T-helper 2 cell treated with Interferon-gamma antibody and Interleukin-4, amounts not matched to agents 5 μg/mL and 100 μg/mL, for 36 hours (primary cell): ENCODE measurements at regions not wholly inside any gene's neighbourhood (a gene's known extent, or its start where the extent isn't known, plus 50 kb on each side); places are given as distances from the start of the nearest gene placed in this dataset.

ENCODE experiments used
- DNase-seq: peaks from one replicate; pipeline ENCODE4 v3.0.0; 2021; ENCODE audit warnings: low spot score
- H3K27ac Mint-ChIP-seq: one replicate; pipeline ENCODE4 v1.8.0; 2021; ENCODE audit warnings: mild to moderate bottlenecking, mixed read lengths
- H3K27me3 Mint-ChIP-seq: one replicate; pipeline ENCODE4 v1.8.0; 2021; ENCODE audit warnings: low read depth, mixed read lengths
- H3K36me3 Mint-ChIP-seq: one replicate; pipeline ENCODE4 v1.8.0; 2021; ENCODE audit warnings: low read depth, mixed read lengths
- H3K4me1 Mint-ChIP-seq: one replicate; pipeline ENCODE4 v1.8.0; 2021; ENCODE audit warnings: low read depth, mixed read lengths
- H3K4me3 Mint-ChIP-seq: one replicate; pipeline ENCODE4 v1.8.0; 2022; ENCODE audit warnings: mild to moderate bottlenecking, moderate library complexity, mixed read lengths
- H3K9me3 Mint-ChIP-seq: one replicate; pipeline ENCODE4 v1.8.0; 2021; ENCODE audit warnings: mixed read lengths

DNA sequence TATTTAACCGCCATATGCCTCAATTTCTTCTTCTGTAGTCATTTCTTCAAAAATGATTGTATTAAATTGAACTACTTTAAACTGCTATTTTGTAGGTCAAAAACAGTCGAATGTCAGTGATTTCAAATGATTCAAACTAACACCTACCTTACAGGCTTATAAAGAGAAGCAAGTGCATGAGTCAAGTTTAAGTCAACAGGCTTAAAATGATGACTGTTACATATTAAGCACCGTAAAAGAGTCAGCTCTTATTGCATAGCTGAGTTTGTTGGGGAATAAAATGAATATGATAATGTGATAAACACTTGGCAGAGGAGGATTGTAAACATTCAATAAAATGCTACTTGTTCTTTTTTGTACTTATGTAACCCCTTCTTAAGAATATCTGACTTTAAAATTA, 90.1 kb upstream of the ANKRD1 start:
- H3K27me3 Mint-ChIP-seq: peaks cover 21% of the 10 kb centered on the region
- no peak overlapping the region for H3K27ac Mint-ChIP-seq
- H3K36me3 Mint-ChIP-seq: no peaks in the 10 kb centered on the region
- H3K9me3 Mint-ChIP-seq: no peaks in the 10 kb centered on the region
- H3K4me3 Mint-ChIP-seq: no peak overlapping the region
- peaks cover 24% of the 10 kb centered on the region for H3K4me1 Mint-ChIP-seq
- no peak for DNase-seq

DNA sequence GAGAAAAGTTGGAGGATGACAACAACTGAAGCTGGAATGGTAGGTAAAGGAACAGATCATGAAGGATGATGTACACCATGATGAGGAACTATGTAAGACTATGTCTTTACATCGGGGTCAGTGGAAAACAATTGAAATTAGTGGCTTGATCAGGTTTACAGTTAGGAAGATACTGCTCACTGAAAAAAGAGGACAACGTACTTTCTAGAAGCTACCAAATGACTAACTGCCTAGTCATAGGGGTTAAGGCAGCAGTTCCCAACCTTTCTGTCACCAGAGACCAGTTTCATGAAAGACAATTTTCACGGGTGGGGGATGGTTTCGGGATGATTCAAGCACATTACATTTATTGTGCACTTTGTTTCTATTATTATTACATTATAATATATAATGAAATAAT, 91.6 kb upstream of the ANKRD1 start:
- Mint-ChIP-seq H3K9me3 (no peaks in the 10 kb centered on the region), H3K27me3 (peaks cover 21% of the 10 kb centered on the region), H3K4me3 (no peak overlapping the region), H3K27ac (no peak overlapping the region), H3K36me3 (no peaks in the 10 kb centered on the region), H3K4me1 (peaks cover 9% of the 10 kb centered on the region)
- DNase-seq: no peak

DNA sequence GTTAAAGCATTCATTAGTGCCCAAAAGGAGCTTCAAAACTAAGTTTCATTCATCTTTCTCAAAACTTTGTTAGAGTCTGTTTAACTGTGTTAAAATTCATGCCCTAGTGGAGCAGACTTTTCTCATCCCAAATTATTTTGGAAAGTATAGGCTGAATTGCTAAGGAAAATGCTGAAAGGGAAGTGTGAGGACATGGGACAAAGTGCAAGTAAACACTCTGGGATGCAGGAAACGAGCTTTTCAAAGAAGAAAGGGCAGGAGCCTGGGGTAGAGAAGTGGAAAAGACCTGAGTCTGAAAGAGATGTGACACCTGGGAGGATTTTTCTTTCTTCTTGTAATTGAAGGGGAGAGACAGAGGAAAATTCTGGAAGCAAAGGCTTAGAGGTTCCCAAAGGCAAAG, 93.1 kb upstream of the ANKRD1 start:
- H3K27me3 Mint-ChIP-seq: peaks cover 24% of the 10 kb centered on the region
- no peaks in the 10 kb centered on the region for H3K36me3 Mint-ChIP-seq
- no peaks in the 10 kb centered on the region for H3K9me3 Mint-ChIP-seq
- no peak overlapping the region for H3K4me3 Mint-ChIP-seq
- H3K27ac Mint-ChIP-seq: no peak overlapping the region
- no peak for DNase-seq
- no peaks in the 10 kb centered on the region for H3K4me1 Mint-ChIP-seq

DNA sequence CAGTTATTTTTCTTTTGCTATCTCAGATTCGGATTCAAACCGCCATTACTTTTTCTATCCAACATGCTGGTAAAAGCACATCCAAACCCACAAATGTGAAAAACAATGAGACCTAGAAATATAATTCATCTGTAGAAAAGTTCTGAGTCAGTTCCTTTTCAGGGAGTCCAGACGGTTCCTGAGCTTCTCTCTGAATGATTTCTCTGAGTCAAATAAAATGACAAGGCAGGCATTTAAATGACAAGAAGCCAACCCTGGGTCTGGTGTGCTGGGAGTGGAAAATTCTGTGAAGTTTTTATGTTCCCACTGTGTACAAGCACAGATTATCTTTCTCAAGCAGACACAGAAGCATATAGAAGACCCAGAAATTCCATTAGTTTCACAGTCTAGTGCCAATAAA, 96.3 kb upstream of the ANKRD1 start:
- Mint-ChIP-seq H3K4me3 (no peak overlapping the region), H3K9me3 (no peaks in the 10 kb centered on the region), H3K27me3 (peaks cover 38% of the 10 kb centered on the region), H3K4me1 (no peaks in the 10 kb centered on the region), H3K36me3 (no peaks in the 10 kb centered on the region), H3K27ac (no peak overlapping the region)
- no peak for DNase-seq

DNA sequence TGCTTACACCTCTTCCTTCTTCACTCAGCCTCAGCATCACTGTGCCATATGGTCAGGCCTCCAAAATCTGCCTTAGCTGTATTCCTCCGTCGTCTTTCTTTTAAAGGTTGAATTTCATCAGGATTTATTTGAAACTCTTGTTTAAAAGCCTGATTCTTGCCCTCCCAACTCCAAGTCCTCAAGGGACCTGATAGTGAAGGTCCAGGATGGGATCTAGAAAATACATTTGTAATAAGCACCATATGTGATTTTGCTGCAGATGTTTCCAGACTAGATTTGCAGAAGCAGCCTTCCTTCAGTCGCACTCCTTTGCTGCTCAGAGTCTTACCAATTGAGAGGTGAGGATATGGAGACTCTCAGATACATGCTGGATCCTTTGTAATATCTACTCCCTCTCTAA, 101.0 kb upstream of the ANKRD1 start:
- H3K36me3 Mint-ChIP-seq: no peaks in the 10 kb centered on the region
- no peak for DNase-seq
- H3K4me3 Mint-ChIP-seq: no peak overlapping the region

DNA sequence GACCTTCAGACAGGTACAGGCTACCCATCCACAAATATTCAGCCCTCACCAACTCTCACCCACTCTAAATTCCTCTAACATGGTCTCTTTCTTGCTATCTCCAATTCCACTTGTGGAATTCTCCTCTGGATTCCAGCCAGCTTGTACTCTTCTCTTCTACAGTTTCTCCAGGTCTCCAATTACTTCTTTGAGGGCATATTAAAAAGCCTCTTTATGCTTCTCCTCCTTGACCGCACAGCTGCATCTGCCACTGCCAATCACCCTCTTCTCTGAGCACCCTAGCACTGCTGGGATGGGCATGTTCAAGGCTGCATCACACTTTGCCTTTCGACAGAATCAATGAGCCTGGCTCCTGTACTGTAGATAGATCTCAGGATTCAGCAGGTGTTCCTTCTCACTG, 101.5 kb upstream of the ANKRD1 start:
- H3K9me3 Mint-ChIP-seq: no peaks in the 10 kb centered on the region
- H3K36me3 Mint-ChIP-seq: no peaks in the 10 kb centered on the region
- H3K27ac Mint-ChIP-seq: no peak overlapping the region
- no peak overlapping the region for H3K4me3 Mint-ChIP-seq
- H3K4me1 Mint-ChIP-seq: peaks cover 2% of the 10 kb centered on the region
- peaks cover 56% of the 10 kb centered on the region for H3K27me3 Mint-ChIP-seq
- no peak for DNase-seq

More for the DNA sequence above, 101.0 kb upstream of the ANKRD1 start:
- Mint-ChIP-seq H3K4me1 (peaks cover 2% of the 10 kb centered on the region), H3K27me3 (peaks cover 54% of the 10 kb centered on the region), H3K9me3 (no peaks in the 10 kb centered on the region), H3K27ac (no peak overlapping the region)

DNA sequence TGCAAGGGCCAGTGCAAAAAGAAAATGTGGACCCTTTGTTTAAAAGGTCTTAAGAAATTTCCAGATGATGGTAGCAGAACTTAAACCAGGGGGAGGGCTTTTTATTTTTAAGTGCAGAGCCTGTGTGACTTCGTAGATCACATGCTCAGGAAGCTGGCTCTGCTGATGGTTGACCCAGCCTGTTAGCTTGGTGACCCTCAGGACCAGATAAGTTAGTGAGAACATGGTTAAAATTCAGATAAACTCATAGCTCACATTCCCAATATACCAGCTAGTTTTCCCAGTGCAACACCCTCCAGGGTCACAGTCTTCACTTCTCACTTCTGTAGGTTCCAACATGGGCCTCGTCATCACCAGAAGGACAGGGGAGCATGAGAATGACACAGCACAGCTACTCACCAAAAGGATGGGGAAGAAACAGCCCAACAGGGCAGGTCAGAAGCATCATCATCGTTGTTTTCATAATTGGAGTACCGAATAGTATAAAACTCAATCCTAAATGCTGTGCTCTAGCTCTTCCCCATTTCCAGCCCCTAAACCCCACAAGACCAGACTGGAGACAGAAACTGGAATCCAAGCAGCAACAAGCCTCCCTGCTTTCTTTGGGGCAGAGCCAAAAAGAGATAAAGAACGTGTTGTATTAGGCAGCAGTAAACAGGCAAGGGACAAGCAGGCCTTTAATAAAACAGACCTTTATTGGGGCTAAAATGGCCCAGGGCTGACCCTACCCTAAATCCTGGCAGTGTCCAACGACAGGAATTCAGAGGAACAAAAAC, 102.2 kb upstream of the ANKRD1 start:
- peaks cover 62% of the 10 kb centered on the region for H3K27me3 Mint-ChIP-seq
- no peaks in the 10 kb centered on the region for H3K9me3 Mint-ChIP-seq
- DNase-seq: no peak
- H3K27ac Mint-ChIP-seq: no peak overlapping the region
- H3K4me3 Mint-ChIP-seq: no peak overlapping the region
- no peaks in the 10 kb centered on the region for H3K36me3 Mint-ChIP-seq
- peaks cover 2% of the 10 kb centered on the region for H3K4me1 Mint-ChIP-seq

DNA sequence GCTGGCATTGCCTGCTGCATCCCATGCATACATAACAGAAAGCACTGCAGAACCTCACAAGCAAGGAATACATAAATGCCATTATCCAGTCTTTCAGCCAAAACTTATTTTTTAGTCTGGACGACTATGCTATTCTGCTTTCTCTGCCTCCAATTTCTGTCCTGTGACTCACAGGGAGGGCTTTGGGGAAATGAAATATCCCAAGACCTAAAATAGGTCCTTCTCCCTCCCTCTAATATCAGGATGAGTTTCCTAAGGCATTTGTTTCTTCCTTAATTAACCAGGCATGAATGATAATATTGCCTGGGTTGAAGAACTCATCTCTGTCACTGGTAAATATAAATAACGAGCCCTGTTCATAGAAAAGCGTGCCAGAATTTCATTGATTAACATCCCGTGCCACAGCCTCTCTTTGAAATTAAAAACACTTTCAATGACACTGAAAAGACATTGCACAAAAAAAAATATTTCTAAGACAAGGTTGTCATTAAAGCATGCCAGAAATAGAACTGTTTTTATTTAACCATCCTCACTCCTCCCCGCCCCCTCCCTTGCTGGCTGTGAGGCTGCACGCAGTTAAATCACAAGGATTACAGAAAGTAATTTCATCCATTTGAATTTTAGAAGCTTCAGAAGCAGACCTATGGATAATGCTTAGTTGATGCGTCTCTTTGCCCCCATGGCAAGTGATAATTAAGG, 103.0 kb upstream of the ANKRD1 start:
- no peaks in the 10 kb centered on the region for H3K36me3 Mint-ChIP-seq
- no peak for DNase-seq
- no peak overlapping the region for H3K27ac Mint-ChIP-seq
- no peak overlapping the region for H3K4me3 Mint-ChIP-seq
- peaks cover 2% of the 10 kb centered on the region for H3K4me1 Mint-ChIP-seq
- H3K9me3 Mint-ChIP-seq: no peaks in the 10 kb centered on the region
- H3K27me3 Mint-ChIP-seq: peaks cover 59% of the 10 kb centered on the region

DNA sequence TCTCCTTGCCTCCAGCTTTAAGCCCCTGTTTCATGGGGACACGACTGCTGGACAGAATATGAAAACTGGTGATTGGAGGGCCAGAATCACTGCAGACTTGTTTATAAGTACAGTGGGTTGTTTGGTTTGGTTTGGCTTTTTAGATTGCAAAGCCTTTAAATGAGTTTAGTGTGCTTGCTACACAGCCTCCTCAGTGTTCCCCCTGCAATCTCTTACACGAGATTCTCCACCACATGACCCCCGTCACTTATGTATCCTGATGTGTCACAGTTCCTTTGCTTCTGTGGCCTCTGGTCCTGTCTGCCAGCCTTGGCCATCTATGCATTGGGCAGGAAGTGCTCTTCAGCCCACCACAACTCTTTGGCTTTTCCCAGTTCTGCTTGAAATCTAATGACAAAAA, 103.7 kb upstream of the ANKRD1 start:
- DNase-seq: no peak
- Mint-ChIP-seq H3K27me3 (peaks cover 58% of the 10 kb centered on the region), H3K4me3 (no peak overlapping the region), H3K9me3 (no peaks in the 10 kb centered on the region), H3K36me3 (no peaks in the 10 kb centered on the region), H3K4me1 (peaks cover 2% of the 10 kb centered on the region), H3K27ac (no peak overlapping the region)

DNA sequence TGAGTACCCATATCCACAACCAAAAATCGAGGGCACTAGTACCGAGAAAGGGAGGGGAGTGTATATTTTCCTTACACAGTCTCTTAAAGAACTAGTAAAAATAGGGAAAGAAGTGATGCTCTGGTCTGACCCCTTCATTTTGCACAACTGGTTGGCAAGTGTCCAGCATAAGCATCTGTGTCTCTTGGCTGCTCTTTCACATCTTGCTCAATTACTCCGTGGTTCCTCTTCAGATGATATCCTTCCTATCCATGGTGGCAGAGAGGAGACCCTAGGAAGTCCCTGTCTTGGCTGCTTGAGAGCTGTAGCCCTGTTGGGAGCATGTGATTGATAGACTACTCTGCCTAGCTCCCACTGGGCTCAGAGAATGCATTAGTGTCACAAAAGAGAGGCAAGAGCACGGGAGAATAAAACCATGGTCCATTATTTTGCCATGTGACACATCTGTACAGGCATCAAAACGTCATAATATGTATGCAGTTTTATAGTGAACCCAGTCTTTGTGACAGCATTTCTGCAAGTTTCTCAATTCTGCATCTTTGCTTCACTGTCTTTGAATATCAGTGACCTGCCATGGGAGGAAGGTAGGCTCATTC, 111.8 kb upstream of the ANKRD1 start:
- Mint-ChIP-seq H3K4me1 (peaks cover 18% of the 10 kb centered on the region), H3K9me3 (peaks cover 5% of the 10 kb centered on the region), H3K27me3 (peaks cover 31% of the 10 kb centered on the region), H3K4me3 (no peak overlapping the region), H3K27ac (no peak overlapping the region), H3K36me3 (peaks cover 1% of the 10 kb centered on the region)
- no peak for DNase-seq

DNA sequence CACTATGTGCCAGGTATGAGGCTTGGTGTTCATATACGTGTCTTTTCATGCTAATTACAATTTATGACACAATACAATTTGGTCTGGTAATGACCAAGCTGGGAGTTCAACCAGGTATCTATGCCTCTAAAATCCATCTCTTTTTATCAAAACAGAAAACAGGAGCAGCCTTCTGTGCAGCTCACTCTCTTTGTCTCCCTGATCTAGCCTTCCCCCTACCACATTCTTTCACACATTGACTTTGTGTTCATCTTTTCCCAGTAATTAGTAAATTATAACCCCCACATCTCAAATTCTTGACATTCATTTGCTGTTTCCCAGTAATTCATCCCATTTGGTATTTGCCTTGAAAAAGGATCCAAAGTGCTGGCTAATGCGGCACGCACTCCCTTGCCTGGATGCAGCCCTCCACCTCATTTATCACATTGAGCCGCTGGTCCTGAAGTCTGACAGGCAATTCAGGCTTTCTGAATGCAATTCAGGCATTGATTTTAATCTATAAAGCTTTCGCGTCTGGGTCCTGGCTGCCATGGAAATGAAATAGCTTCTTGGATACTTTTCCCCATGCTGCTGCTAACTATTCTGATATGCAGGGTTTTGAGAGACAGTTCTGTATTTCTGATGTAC, 112.5 kb upstream of the ANKRD1 start:
- H3K4me3 Mint-ChIP-seq: peak overlapping the region; percentile 41
- peaks cover 5% of the 10 kb centered on the region for H3K9me3 Mint-ChIP-seq
- H3K36me3 Mint-ChIP-seq: peaks cover 1% of the 10 kb centered on the region

DNA sequence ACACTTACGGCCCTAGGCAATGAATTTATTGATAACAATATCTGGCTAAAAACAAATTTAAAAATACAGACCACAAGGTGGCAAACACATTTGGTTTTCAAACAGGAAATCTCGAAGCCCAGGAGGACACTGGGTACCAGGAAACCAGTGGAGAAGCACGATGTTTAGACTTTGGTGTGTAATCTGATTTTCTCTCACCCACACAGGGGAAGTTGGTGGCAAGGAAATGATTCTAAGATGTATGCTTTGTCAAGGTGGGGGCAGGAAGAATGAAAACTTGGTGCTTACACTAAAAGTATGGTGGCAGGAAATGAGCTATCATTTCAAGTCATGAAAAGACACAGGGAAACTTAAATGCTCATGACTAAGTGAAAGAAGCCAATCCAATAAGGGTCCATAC, 113.2 kb upstream of the ANKRD1 start:
- Mint-ChIP-seq H3K36me3 (peaks cover 1% of the 10 kb centered on the region), H3K9me3 (peaks cover 5% of the 10 kb centered on the region), H3K27ac (peak overlapping the region; percentile 85), H3K4me1 (peaks cover 18% of the 10 kb centered on the region), H3K4me3 (peak overlapping the region; percentile 41), H3K27me3 (peaks cover 24% of the 10 kb centered on the region)
- peak; percentile 56 for DNase-seq

More for the DNA sequence above, 112.5 kb upstream of the ANKRD1 start:
- Mint-ChIP-seq H3K4me1 (peaks cover 18% of the 10 kb centered on the region), H3K27ac (peak overlapping the region; percentile 5), H3K27me3 (peaks cover 24% of the 10 kb centered on the region)
- no peak for DNase-seq

DNA sequence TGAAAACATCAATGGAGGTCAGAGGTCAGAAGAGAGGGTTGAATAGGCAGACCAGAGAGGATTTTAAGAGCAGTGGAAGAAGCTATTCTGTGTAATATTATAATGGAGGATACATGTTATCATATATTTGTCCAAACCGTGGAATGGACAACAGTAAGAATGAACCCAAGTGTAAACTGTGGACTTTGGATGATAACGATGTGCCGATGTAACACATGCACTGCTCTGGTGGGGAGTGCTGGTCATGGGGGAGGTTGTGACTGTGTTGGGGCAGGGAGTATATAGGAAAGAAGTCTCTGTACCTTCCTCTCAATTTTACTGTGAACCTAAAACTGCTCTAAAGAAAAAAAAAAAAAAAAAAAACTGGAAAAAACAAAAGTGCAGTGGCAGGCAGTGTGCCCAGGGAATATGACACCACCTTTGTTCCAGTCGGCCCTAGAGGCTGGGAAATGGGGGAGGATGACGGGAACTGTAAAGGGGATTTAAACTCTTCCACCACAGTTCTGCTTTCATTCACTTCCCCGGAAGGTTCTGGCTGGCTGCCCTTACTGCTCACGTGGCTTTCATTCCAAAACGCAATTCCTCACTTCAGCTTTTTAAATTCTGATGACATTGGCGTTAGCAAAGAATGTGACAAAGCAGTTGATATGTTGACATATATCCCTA, 113.7 kb upstream of the ANKRD1 start:
- H3K27me3 Mint-ChIP-seq: peaks cover 27% of the 10 kb centered on the region
- H3K4me1 Mint-ChIP-seq: peaks cover 18% of the 10 kb centered on the region
- peak overlapping the region; percentile 41 for H3K4me3 Mint-ChIP-seq
- DNase-seq: no peak
- peaks cover 5% of the 10 kb centered on the region for H3K9me3 Mint-ChIP-seq
- peak overlapping the region; percentile 85 for H3K27ac Mint-ChIP-seq
- H3K36me3 Mint-ChIP-seq: peaks cover 1% of the 10 kb centered on the region
